ENCODE measurements at regions not wholly inside any gene's neighbourhood (a gene's known extent, or its start where the extent isn't known, plus 50 kb on each side); places are given as distances from the start of the nearest gene placed in this dataset.
"Not testable (repeated sequence)": the region's sequence is repeated elsewhere in the genome, so short reads cannot be mapped to it uniquely, and the experiment has no call there.

DNA sequence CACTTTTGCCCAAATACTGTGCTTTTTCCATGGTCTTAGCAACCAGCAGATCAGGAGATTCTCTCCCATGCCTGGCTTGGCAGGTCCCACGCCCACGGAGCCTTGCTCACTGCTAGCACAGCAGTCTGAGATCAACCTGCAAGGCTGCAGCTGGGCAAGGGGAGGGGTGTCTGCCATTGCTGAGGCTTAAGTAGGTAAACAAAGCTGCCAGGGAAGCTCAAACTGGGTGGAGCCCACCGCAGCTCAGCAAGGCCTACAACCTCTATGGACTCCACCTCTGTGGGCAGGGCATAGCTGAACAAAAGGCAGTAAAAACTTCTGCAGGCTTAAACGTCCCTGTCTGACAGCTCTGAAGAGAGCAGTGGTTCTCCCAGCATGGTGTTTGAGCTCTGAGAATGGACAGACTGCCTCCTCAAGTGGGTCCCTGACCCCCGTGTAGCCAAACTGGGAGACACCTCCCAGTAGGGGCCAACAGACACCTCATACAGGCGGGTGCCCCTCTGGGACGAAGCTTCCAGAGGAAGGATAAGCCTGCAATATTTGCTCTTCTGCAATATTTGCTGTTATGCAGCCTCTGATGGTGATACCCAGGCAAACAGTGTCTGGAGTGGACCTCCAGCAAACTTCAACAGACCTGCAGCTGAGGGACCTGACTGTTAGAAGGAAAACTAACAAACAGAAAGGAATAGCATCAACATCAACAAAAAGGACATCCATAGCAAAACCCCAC lies 132.8 kb upstream of the STARD13 start:
- not testable (repeated sequence) for DNase-seq

DNA sequence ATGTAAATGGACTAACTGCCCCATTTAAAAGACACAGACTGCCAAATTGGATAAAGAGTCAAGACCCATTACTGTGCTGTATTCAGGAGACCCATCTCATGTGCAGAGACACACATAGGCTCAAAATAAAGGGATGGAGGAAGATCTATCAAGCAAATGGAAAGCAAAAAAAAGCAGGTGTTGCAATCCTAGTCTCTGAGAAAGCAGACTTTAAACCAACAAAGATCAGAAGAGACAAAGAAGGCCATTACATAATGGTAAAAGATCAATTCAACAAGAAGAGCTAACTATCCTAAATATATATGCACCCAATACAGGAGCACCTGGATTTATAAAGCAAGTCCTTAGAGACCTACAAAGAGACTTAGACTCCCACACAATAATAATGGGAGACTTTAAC lies 134.6 kb upstream of the STARD13 start:
- DNase-seq = not testable (repeated sequence)

DNA sequence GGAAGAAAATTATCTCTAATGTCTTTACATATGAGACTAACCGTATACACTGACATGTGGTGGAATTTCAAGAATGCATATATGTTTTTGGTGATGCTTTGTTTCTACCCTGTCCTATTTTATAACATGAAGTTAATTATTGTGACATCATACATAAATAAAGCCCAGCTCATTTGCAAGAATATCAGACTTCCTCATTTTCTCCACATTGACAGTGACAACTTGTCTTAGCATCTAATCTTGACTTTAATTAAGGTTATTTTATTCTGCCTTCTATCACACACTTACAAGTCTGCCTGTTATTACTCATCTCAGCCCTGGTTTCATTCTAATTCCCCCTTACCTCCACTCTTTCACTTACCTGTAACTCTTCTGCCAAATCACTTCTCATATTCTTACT lies 140.6 kb upstream of the STARD13 start:
- no peak for DNase-seq

DNA sequence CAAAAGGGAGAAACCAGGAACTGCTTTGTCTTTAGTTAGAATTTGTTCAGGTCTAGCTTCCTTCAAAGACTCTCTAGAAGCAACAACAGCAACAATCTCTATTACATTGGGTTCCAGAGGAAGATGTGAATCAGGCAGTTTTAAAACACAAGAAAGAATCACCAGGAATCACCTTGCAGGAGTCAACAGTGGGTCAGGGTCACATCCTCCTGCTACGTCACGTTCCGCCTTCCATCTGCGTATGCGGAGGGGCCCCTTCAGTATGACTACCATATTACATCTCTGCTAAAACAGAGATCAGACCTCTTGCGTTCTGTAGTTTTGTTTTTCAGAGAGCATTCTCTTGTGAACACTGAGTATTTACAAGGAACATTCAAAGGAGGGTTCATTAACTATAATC lies 147.8 kb upstream of the STARD13 start:
- DNase-seq = no peak

DNA sequence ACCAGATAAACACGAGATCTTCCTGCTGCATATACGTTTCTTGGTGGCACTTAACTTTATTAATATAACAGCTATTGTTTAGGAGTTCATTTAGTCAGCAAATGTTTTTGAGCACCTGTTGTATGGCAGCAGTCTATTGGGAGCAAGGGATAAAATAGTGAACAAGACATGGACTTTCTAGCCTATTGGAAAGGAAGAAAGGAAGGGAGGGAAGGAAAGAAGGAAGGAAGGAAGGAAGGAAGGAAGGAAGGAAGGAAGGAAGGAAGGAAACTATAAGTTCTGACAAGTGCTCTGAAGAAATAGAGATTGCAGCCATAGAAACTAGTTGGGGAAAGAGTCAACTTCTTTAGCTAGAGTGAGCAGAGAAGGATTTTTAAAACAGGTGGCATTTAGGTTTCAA lies 149.1 kb upstream of the STARD13 start:
- no peak for DNase-seq

DNA sequence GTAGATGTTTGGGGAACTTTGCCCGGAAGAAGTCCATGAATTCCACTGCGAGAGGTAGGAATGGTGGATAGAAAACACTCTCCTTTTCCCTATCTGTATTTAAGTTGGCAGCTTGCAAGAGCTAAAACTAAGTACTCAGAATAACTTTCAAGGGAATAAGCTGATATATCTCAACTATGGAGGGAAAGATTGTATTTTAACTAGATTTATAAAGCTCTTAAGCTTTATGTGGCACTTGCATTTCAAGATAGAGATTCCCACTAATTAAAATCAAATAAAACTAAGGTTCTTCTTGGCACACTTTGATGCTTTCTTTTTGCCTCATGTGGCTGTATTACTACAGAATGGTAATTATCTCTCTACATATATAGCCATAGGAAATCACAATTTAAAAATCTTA lies 149.7 kb upstream of the STARD13 start:
- no peak for DNase-seq

DNA sequence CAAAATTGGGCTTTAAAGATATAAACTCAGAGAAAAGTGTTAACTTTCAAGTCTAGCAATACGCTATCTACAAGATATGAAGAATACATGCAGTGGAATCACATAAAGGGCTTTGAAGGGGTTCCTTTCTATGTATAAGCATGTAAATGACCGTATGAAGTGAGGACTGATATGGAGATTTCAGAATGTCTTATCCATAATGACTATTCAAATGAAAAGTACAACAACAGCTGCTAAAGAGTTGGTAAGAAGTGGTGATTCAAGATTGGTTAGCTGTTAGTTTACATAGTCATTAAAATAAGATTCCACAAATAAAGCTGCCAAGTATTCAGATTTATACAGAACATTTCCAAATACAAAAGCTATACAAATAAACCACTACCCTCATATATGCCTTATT lies 153.4 kb upstream of the STARD13 start:
- no peak for DNase-seq

DNA sequence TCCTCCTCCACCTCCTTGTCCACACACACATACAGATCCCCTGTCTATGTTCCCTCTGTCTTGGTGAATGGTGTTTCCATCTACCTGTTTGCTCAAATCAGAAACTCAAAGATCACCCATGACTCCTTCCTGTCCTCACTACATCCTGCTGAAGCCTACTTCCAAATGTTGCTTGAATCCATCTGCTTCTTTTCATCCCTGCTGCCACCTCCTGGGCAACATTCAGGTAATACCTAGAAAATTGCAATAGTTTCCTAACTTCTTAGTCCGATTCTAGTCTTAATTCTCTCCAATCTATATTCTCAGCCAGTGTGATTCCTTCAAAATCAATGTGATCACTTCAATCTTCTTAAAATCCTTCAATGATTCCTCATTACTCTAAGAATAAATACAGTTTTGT lies 155.5 kb upstream of the STARD13 start:
- DNase-seq = no peak

DNA sequence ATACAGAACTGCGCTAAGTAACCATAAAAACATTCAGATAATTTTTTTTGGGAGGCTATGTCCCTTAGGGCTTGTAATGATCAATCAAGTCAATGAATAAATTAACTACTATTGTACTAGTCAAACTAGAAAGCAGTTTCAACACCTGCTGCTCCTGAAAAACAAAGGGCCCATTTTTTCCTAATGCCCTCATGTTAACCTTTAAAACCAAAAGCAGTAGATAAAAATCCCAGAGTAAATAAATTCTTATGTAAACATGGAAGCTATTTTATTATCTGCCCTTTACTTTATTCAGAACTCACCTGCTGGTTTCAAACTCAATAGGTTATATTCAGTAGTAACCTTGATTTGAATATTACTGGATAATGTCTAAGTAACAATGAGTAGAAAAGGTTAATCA lies 159.5 kb upstream of the STARD13 start:
- DNase-seq = no peak

DNA sequence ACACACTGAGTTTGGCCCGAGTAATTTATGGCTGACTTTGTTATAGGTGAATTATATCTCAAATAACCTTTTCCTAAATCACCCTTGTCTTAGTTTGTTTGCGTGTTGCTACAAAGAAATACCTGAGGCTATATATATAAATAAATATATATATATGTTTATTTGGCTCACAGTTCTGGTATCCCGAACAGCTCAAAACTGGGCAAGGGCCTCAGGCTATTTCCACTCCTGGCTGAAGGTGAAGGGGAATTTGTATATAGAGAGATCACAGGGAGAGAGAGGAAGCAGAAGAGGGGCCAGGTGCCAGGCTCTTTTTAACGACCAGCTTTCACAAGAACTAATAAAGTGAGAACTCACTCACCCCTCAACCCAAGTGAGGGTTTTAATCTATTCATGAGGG lies 159.9 kb upstream of the STARD13 start:
- no peak for DNase-seq

DNA sequence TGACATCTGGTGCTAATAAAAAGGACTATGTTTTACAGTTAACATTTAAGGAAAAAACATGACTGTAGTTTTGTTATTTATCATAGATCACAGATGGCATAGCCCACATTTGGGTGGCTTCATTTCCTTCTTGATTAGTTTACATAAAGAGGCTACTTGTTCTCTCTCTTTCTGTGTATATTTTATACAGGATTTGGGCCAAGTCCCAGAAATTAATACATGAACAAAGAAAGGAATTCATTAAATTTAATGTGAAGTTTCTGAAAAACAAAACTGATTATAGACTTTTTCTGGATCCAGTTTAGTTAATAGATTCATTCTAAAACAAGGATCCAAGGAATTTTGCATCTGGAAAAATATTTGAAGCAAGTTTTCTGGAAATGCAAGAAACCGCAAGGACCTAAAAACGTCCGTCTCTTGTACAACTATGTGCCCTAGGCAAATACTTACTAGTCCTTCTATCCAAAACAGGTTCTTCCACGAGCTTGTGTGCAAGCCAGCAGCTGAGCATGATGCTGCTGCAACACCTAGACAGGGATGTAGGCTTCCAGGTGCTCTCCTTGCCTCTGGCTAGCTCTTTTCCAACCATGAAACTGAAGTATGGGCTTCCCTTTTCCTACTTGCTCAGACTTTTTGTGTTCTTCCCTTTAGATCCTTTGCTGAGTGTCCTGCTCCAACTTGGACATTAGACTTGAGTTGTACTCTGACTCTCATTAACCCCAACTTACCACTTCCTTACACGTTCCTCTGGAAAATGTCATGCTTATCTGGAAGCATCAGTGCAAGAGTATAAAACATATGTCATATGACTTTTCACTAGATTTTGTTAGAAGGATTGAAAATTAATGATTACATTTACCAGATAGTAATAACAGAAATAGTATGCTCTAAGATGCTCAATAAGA lies 161.5 kb upstream of the STARD13 start:
- no peak for DNase-seq

DNA sequence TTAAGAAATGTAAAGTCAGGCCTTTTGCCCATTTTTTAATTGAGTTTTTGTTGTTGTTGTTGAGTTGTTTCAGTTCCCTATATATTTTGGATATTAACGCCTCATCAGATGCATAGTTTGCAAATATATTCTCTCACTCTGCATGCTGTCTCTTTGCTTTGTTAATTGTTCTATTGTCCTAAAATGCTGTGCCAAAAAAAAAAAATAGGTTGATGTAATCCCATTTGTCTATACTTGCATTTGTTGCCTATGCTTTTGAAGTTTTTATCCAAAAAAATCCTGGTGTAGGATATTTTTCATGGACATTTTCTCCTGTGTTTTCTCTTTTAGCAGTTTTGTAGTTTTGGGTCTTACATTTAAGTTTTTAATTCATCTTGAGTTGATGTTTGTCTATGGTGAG lies 163.3 kb upstream of the STARD13 start:
- DNase-seq = no peak

DNA sequence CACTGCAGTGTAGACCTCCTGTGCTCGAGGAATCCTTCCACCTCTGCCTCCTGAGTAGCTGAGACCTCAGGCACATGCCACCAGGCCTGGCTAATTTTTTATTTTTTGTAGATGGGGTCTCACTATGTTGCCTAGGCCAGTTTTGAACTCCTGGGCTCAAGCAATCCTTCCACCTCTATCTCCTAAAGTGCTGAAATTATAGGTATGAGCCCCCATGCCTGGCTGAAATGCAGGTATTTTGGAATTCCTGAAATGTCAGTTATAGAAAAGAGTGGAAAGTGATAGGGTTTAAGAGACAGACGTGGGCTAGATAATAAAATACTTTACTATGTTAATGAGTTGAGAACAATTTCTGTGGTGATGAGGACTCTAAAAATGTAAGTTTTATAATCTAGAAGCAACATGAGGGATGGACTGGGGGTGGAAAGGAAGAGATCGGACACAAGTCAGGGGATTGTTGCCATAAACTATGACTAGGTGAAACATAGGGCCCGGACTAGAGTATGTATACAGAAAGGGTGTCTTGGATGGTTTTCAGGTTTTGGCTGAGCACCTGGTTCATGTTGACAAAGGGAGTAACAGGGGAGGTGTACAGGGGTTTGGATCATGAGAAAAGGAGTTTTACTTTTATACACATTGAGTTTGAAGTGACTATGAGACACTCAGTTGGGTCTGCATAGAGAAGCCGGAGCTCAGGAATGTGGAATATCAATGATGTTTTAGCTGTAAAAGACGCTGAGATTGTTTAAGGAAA lies 165.6 kb upstream of the STARD13 start:
- no peak for DNase-seq

DNA sequence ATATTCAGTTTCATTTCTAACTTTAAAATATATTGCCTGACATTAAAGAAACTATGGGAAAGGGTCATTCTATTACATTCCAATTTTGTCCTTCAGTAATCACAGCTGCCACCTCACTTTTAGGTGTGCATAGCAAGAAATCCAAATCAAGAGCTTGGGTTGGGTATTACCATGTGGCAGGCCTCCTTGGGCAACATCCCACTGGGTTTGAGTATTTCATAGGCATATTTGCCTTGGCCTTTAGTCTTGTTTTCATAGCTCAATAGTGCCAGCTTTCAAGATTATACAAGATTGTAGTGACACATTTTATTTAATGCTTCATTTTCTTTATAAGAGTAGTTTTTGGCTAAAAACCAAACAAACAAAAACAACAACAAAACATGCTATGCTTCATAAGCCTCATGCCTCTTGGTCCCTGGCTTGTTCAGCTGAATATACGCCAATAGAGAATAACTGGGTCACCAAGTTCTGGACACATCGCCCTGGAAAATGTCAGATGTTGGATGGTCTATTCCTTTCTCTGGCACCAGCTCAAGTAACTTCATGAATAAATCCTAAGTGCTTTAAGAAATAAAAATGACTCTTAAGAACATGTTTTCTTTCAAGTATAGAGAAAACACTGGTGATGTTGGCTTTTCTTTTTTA lies 167.4 kb upstream of the STARD13 start:
- DNase-seq = no peak

DNA sequence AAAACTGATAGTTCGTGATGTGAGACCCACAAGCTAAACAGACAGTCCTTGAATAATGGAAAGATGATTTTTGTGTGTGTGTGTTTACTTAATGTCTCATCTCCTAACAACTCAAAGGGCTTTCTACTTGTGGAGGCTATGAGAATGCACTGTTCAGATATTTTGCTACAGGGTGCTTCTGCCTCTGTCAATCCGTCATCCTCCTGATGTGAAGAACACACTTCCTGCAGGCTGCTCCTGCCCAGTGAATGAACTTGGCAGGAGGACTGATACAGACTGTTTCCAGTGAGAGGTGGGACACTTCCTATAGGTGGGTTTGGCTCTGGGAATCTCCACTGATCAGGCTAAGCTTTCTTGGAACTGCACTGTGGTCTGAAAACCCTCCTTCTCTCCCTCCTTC lies 168.4 kb upstream of the STARD13 start:
- DNase-seq = no peak

DNA sequence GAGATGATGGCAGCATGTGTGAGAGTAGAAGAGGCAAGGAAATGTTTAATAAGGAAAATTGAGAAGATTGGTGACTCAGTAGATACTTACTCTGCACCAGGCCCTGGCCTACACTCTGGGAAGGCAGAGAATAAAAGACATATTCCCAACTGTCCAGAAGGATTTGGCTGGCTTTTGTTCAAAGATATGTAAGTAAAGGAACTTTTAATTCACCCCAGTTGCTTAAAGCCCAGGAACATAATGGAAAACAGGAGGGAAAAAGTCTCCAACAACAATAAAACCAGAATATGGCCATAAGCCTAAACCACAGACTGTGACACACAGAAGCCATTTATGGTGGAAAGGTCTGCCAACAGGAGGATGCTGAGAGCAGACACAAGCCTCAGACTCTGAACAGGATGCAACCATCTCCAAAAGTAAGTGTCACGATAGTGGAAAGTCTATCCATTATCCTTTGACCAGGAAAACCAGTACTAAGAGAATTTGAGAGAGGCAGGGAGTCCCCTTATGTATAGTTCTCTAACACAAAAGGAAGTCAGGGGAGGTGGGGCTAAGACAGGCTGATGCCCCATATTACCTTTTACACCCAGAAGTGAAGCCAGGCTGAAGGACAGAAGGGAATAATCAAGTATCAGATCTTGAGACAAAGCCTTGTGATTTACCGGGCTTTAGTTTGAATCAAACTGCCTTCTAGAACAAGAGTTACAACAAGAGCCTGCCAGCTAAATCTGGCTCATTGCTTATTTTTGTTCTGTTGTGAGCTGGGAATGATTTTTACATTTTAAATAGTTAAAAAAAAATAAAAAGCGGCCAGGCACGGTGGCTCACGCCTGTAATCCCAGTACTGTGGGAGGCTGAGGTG lies 169.5 kb upstream of the STARD13 start:
- DNase-seq = no peak

DNA sequence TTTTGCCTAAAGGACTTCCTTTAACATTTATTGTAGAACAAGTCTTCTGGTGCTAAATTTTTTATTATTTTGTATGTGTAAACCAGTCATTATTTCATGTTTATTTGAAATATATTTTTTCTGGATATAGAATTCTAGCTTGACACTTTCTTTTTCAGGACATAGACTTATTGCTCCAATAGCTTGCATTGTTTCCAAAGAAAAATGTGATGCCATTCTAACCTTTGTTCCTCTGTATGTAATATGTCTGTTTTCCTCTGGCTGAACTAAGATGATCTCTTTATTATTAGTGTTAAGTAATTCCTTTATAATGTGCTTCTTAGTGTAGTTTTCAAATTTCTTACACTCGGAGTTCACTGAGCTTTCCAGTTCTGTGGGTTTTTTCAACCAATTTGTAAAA lies 174.1 kb upstream of the STARD13 start:
- DNase-seq = no peak

DNA sequence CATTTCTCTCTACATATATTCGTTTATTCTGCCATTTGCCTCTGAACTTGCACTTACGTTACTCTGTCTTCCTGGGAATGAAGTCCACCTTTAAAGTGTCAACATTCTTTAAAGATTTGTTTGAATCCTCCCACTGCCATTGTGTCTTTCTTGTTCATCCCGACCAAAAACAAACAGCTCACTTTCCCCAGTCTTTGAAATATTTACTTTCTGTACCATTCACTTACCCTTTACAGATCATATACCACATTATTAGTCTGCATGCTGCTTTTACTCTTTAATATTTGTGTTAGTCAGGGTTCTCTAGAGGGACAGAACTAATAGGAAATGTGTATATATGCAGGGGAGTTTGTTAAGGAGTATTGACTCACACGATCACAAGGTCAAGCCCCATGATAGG lies 176.6 kb upstream of the STARD13 start:
- DNase-seq = no peak

DNA sequence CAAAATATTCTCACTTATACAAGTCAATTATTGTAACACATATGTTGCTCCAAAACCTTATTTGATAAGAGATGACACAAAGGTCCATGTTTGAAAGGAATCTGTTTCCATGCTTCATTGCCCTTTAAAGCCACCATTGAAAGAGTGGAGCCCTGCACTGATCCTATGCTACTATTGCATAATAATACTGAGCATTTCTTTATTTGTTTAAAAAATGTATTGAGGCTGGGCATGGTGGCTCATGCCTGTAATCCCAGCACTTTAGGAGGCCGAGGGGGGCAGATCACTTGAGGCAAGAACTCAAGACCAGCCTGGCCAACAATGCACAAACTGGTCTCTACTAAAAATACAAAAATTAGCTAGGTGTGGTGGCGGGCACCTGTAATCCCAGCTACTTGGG lies 178.8 kb upstream of the STARD13 start:
- DNase-seq = no peak

DNA sequence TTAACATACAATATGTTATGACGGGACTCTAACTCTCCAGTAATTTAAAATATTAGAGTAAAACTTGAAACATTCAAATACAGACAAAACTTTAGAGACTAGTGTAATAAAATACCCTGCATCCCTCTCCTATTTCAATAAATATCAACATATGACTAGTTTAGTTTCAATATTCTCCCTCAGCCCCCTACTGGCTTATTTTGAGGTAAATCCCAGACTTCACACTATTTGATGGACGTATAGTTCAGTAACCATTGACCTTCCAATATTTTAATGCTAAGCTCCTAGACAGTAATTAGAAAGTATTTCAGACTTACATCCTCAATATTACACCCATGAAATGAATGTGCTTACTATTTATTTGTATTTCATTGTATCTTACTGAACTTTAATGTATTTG lies 180.7 kb upstream of the STARD13 start:
- DNase-seq = no peak

DNA sequence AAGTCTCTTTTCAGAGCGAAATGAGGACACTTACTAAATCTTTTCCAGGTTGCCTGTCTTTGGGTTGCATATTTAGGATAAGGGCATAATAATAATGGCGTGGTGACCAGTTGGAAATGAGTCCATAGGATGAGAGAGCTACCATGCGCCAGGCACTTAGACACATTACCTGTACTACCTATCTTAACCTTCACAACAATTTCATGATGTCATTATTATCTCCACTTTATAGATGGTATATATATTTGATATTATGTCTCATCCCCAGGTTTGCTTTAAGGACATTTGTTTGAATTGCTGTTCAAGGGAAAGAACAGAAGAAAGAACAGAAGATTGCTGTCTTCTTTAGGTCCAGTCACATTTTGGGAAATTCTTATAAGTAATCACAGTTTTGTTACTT lies 182.0 kb upstream of the STARD13 start:
- DNase-seq = no peak

DNA sequence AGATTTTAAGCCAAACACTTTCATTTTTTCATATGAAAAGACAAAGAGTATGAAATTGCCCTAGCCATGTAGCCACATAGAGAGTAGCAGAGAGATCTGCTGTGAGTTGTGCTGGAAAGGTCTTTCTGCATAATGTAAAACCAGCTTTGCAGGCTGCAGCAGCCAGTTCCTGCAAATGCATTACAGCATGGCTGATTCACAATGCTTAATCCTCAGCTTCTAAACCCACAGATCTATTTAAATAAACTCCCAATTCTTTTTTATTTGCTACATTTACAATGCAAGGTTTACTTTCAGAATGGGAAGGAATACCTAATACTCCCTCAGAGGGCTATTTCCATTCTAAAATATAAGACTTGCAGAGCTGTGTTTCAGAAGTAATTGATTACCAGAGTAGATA lies 185.6 kb upstream of the STARD13 start:
- no peak for DNase-seq

Data from activated CD4-positive, alpha-beta T cell treated with anti-CD3 and anti-CD28 coated beads, Interleukin-2, amount 50 U/mL, for 48 hours (primary cell).